GM12892 (cell line): ENCODE measurements at regions not wholly inside any gene's neighbourhood (a gene's known extent, or its start where the extent isn't known, plus 50 kb on each side); places are given as distances from the start of the nearest gene placed in this dataset.

Experiments used
- POLR2A ChIP-seq: IDR thresholded peaks from 2 replicates; pipeline ENCODE4 v1.6.1; 2011; ENCODE audit warnings: low read depth, low read length, control low read depth
- POLR2AphosphoS5 ChIP-seq: IDR thresholded peaks from 2 replicates; pipeline ENCODE4 v1.6.1; 2011; ENCODE audit warnings: low read depth, low read length, control low read depth

DNA sequence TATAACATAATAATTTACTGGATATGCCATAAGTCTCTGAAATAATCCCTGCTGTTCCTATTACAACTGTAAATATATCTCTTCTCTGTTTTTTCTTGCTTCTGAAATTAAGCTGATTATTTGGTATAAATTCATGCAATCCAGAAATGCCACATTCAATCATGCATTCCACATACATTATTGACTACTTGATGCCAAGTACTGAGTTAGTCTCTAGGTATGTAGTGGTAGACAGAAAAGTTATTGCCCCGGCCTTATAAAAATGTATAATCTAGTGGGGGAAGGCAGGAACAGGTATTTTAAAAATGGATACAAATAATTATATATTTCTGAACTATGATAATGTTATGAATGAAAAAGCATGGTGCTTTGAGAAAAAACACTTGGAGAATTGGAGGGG is 338.6 kb upstream of the SNX7 start:
- no peak for TF ChIP-seq POLR2A
- no peak for TF ChIP-seq POLR2AphosphoS5
